ENCODE measurements at regions not wholly inside any gene's neighbourhood (a gene's known extent, or its start where the extent isn't known, plus 50 kb on each side); places are given as distances from the start of the nearest gene placed in this dataset.

DNA sequence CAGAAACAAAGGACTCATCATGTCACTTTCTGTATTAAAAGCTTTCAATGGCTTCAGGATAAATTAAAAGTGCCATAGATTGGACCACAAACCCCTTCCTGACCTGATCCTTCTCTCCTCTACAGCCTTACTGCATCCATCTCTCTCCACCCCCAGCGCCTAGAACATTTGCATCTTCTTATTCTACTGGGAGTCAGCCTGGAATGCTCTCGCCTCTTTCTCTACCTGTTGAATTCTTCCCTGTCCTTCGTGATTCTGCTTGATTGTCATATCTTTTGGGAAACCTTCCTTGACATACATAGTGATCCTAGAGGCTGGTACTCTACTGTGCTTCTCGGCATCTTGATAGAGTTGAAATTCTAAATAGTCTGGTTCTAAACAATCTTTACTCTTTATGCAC is 332.0 kb upstream of the PBX1 start:
- in situ Hi-C loops (cut with MboI; ENCODE audit: low sequenced_read_pairs): no loop called here

DNA sequence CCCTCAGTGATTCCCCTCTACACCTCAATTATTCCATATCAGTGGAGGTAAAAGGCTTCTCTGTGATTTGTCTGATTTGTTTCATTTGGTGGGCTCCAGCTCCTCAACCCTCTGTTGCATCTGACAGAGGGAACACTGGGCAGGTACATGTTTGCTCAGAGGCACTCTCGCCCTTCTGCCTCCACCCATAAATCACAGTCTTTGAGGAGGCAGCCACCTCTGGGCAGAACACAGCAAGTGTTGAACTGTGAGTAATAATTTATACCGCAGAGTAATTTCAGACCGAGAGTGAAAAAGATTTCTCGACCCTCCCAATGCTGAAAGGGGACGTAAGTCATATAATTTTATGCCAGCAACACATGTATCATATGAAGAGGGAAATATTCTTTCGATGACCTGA is 330.1 kb upstream of the PBX1 start:
- in situ Hi-C loops (cut with MboI; ENCODE audit: low sequenced_read_pairs): no loop called here

DNA sequence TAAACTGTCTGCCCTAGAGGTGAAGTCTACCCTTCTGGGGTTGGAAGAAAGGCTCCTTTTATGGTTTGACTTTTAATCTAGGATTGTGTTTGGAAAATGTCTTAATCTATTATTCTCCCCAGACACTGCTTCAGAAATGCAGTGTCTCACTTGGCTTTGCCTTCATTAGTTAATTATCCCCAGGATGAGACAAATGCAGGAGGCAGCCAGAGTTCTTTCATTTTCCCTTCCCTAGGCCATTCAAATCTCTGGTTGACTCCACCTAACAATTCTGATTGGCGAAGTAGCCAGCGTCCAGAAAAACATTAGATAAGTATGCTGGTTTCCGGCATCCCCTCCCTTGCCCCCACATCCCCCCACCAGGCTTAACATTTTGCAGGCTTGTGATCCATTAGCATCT is 325.8 kb upstream of the PBX1 start:
- in situ Hi-C loops (cut with MboI; ENCODE audit: low sequenced_read_pairs): no loop called here

DNA sequence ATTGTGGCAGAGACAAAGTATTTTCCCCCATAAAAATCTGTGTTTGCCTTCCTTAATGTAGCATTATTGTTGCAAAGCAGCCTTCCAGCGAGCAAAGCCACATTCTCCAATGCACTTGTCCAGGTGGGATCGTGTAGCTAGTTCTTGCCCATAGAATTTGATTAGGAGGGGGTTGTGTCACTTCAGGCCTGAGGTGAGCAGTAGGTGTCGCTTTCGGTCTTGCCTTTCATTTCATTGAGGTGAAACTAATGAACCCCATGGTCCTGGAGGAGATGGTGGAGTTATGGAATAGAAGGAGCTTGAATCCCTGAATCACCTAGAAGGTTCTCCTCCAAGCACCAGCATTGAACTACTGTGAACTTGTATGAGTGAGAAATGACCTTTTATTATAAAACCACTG is 318.9 kb upstream of the PBX1 start:
- in situ Hi-C loops (cut with MboI; ENCODE audit: low sequenced_read_pairs): no loop called here

DNA sequence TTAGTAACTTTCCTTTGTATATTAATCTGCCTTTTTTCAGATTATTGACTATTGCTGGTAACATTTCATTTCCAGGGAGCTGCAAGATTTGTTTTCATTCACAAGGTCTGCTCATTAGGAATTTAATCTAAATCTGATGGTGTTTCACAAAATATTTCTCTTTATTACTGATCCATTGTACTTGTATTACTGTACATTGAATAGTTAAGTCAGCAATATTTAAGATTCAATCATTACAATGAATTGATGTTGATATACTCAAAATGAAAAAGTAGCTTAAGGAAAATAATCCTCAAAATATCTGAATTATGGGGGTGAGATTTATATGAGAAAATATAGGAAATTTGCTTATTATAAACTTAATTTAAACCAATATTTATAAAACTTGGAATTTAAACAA is 308.6 kb upstream of the PBX1 start:
- in situ Hi-C loops (cut with MboI; ENCODE audit: low sequenced_read_pairs): no loop called here

DNA sequence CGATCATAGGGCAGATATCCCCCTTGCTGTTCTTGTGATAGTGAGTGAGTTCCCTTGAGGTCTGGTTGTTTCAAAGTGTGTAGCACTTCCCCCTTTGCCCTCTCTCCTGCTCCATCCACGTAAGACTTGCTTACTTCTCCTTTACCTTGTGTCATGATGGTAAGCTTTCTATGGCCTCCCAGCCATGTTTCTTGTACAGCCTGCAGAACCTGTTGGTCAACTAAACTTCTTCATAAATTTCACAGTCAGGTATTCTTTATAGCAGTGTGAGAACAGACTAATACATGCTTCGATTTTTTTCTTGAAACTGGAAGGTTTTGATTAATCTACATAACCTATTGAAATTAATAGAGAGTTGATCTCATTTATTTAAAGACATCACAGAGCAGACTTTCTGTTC is 302.5 kb upstream of the PBX1 start:
- in situ Hi-C loops (cut with MboI; ENCODE audit: low sequenced_read_pairs): no loop called here

DNA sequence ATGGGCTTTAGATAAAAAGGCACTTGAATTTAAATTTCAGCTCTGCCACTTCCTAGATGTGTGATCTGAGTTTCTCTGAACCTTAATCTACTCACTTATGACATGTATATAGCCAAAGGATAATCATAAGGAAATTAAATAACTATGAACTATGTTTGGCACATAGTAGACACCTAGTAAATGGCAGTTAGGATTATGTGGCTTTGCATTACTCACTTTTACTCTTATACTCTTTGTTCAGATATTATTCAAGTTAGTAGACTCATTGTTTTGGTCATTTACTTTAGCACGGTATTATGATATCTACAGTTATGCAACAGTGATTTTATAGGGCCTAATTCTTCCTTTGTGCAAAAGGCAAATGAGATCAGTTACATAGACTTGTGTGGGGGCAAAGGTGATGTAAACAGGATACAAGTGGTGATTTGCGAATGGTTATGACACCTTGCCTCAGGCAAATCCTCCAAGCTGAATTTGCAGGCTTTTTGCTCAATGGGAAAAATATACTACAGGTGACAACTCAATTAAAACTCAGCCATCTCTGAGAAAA is 297.2 kb upstream of the PBX1 start:
- in situ Hi-C loops (cut with MboI; ENCODE audit: low sequenced_read_pairs): no loop called here

DNA sequence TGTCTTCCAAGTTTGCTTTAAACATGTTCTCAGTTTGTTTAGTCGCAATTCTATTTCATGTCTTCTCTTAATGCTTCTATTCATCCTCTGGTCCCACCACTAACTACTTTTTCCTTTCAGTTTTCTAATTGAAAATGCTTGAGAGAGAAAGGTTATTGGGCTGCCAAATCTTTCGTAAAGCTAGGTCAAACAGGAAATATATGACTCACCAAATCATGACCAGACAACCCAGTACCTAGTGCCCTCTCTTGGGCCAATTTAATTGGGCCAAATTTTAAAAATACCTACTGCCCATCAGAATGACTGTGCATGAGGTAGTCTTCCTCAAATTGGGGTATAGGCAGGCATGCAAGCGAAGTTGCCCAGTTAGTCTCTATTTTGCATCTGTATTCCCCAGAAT is 295.4 kb upstream of the PBX1 start:
- in situ Hi-C loops (cut with MboI; ENCODE audit: low sequenced_read_pairs): no loop called here

DNA sequence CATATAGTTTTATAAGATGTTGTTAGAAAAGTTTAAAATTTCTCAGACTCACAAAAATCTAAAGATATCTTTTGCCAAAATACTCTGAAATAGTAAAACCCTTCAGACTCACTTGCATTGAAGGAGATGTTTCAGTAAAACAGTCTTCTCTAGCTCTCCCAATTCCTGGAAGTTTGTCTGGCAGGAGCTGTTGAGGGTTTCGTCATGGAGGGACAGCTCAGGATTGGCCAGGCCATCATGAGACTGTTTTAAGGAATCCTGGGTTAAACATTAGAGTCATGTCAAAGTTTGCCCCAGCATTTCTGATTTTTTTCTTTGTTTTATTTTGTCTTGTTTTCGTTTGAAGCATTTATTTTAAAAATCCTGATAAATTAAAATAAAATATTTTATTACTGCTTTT is 293.8 kb upstream of the PBX1 start:
- in situ Hi-C loops (cut with MboI; ENCODE audit: low sequenced_read_pairs): no loop called here

DNA sequence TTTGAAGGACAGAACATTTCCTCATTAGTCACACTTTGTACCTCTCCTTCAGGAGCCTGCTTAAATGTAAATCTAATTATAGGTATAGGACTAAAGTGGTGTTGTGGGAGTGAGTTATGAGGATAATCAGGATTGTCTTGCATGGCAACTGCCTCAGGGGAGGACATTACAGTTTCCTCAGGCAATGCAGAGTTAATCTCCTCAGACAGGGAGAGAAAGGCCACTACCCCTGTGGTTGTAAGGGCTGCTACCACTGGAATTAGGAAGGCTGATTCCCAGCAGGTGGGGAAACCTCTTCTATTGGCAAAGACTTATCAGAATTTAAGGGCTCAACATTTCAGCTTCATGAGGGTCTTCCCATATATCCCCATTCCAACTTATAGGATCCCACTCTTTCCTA is 286.8 kb upstream of the PBX1 start:
- in situ Hi-C loops (cut with MboI; ENCODE audit: low sequenced_read_pairs): no loop called here

DNA sequence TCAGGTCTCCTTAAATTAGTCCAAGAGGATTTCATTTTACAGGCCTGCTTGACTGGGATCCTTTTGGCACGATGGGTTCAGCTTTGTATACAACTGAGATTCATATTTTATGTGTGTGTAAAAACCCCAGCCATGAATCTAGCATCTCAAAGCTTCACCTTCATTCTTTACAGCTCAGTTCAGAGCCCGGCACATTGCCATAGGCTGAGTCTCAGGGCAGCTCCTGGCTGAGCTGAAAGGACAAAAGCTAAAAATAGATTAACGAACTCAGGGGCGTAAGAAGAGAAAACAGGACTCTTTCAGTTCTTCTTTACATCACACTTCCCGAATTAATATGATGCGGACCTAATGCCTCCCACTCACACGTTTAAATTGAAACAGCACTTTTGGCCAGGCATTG is 262.8 kb upstream of the PBX1 start:
- in situ Hi-C loops (cut with MboI; ENCODE audit: low sequenced_read_pairs): no loop called here

DNA sequence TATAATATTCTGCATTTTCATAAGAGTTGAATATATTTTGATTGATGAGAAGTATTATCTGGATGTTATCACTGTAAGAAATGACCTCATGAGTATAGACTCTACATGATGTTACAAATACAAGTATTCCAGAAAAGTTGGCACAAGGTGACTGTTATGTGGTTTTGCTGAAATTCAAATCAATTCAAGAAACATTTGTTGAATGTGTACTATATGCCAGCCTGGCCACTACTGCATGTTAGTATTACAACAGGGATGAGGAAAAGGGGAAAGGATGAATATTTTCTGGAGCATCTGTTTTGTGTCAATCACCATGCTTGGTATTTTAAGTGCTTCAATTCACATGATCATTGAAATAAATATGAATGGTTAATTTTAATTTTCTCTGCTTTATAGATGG is 250.9 kb upstream of the PBX1 start:
- in situ Hi-C loops (cut with MboI; ENCODE audit: low sequenced_read_pairs): no loop called here

DNA sequence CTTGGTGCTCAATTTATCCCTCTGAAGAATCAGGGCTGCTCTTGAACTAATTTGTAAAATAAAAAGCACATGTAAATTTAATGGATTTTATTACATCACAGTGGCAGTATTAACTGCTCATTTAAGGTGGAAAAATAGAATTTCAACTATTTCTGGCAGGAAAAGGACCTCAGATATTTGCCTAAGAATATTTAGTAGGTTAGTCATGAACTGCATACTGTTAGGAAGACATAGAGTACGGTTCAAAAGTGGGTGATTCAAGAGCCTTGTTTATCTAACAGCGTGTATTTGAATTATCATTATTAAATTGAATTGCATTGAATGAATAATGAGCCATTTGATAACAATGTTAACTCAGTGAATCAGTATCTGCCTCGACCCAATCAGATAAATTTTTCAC is 248.8 kb upstream of the PBX1 start:
- in situ Hi-C loops (cut with MboI; ENCODE audit: low sequenced_read_pairs): no loop called here

DNA sequence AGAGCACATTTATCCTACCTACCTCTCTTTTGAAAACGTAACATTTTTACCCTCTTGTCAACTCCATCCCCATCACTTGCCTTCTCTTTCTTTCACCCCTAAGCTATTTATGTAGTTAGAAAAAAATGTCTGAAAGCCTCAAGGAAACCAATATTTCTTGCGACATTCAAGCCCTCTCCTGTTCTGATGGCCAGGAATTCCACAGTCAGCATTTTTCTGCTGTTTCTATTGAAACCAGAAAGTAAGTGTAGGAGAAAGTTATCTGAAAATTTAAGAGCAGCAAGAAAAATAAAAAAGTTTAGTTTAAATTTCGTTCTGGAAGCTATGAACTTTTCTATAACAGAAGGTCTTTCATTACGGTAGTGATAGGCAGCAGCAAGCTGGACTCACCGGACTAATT is 247.6 kb upstream of the PBX1 start:
- in situ Hi-C loops (cut with MboI; ENCODE audit: low sequenced_read_pairs): no loop called here

DNA sequence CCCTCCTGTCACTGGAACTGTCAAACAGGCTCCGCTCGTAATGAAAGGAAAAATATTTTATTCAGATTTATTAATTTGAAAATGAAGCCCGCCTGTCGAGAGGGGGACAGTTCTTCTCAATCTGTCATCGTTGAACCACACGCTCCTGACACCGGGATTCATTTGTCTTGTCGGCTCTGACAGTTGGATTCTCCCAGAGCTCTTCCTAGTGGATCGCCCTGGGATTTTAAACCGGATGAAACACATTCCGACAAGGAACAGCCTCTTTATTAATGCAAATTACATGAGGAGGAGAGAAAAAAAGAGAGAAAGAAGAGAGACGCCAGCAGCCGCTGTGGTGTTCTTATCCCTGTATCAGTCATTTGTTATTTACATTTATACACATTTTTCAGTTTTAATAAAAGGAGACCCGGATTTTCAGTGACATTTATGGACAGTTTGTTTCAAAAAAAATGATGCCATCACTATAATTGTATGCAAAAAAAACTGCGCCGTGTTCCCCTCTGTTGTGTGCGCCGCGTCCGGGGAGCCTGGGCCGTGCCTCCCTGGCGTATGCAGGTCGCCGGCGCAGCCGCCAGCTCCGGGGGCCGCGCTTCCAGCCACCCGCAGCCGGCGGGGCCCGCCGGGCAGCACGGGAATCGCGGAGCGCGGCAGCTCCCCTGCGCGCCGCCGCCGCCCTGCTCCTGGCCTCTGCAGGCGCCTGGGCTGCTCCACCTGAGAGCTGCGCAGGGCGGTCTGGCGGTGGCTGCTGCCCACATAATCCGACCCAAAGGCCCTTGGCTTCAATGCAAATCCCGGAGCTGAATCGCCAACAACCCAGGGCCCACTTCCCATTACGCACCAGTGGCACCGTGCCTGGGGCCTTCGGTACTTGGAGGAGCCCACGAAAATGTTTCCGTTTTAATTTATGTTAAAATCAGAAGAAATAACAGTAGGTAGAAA is 237.9 kb upstream of the PBX1 start:
- in situ Hi-C loops (cut with MboI; ENCODE audit: low sequenced_read_pairs): no loop called here

DNA sequence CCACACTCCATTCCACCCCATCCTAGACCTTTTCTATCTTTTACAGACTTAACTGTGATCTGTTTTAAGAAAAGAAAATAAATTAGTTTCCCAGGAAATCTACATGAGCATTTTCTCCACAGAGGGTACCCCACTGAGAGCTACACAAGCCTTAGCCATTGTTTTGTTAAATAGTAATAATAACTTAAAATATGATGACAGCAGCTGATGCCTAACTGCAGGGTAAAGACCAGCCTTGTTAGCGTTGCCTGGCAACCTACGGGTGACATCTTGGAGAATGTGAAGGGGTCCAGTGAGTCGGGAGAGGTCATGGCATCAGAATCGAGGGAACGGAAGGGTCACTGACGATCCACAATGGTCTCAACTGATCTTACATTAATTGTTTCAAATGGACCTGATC is 233.2 kb upstream of the PBX1 start:
- in situ Hi-C loops (cut with MboI; ENCODE audit: low sequenced_read_pairs): no loop called here

DNA sequence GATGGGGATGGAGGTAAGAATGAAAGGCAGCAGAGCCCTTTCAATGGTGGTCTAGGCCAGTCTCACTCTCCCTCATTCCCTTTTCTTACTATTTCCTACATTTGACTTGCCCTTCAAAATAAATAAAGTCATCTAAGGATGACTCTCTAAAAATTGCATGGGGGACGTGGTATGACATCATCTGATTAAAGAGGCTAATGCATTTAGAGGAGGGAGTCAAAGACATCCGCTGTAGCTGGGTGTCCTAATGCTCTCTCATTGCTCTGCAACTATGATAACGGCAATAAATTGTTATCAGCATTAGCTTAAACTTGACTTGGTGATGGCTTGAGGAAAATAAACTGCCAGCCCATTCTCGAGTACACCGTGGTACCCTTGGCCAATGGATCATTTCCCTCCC is 225.6 kb upstream of the PBX1 start:
- in situ Hi-C loops (cut with MboI; ENCODE audit: low sequenced_read_pairs): no loop called here

DNA sequence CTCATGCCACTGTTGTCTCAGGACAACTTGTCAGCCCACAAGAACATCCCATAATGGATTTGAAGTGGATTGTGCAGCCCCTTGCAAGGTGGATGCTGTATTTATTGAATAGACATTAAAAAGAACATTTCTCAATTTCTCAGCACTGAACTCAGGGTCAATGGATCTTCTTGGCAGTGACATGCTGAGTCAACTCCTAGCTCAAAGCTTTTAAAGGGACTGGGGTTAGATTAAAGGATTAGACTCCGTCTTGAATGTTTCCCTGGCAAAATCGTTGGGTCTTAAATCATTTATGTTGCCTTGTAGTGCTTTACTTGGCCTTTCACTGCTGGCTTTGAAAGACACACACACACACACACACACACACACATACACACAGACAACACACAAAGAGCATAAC is 221.6 kb upstream of the PBX1 start:
- in situ Hi-C loops (cut with MboI; ENCODE audit: low sequenced_read_pairs): no loop called here

DNA sequence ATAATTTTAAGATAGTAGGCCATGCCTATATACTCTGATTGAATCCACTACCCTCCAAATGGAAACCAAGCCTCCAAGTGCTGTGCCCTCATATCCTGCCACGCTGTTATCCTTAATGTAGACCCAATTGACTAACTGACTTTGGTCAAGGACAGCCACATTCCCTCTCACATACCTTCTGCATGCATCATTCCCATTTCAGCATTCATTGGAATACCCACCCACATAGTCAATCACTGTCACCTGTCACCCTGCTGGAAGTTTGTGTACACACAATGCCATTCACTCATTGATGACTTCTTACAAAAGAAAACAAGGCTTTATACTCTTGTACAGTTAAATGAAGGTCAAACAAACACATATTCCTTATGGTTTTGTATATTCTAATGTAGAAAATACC is 221.1 kb upstream of the PBX1 start:
- in situ Hi-C loops (cut with MboI; ENCODE audit: low sequenced_read_pairs): no loop called here

DNA sequence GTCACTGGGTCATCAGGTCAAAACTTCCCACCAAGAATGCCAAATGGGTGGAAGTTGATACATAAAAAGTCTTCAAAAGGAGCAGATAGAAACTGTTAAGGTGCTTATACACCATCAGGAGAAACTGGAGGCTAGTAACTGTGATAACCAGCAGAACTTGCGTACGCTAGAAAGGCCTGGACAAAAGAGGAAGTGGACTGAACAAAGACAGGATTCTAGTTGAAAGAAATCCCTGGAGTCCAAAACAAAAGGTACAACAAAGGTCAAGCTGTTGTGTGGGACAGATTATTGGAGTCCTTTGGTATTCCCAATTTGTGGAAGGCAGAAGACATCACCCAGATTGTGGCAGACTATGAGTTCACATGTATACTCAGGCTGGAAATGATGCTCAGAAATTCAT is 215.8 kb upstream of the PBX1 start:
- in situ Hi-C loops (cut with MboI; ENCODE audit: low sequenced_read_pairs): no loop called here

DNA sequence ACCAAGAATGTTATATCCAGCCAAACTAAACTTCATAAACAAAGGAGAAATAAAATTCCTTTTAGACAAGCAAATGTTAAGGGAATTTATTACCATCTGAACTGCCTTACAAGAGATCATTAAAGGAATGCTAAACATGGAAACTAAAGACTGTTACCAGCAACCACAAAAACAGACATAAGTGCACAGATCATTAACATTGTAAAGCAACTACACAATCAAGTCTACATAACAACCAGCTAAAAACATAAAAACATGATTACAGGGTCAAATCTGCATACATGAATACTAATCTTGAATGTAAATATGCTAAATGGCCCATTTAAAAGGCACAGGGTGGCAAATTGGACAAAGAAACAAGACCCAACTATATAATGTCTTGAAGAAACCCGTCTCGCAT is 211.0 kb upstream of the PBX1 start:
- in situ Hi-C loops (cut with MboI; ENCODE audit: low sequenced_read_pairs): no loop called here

DNA sequence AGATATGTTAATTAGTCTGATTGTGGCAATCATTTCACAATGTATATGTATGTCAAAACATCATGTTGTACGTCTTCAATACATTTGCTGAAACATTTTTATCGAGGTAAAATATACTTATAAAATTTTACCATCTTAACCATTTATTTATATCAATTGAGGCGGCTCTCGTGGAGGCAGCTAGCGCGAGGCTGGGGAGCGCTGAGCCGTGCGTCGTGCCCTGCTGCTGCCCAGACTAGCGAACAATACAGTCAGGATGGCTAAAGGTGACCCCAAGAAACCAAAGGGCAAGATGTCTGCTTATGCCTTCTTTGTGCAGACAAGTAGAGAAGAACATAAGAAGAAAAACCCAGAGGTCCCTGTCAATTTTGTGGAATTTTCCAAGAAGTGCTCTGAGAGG is 202.5 kb upstream of the PBX1 start:
- in situ Hi-C loops (cut with MboI; ENCODE audit: low sequenced_read_pairs): no loop called here

DNA sequence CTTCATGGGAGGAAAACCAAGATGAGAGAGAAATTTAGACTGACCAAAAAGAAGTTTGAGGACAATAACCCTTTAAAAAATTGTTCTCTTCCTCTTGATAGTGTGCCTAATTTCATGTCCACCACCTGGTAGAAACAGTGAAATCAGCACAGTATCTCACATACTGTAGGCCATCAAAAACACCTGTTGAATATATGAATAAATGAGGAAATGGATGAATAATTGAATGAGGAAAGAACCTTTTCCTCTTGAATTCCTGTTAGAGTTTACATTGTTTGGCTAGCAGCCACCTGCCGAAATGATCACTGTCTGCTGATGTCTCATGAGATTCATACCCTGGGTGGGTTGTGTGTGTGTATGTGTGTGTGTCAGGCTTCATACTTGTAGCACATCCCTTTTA is 198.7 kb upstream of the PBX1 start:
- in situ Hi-C loops (cut with MboI; ENCODE audit: low sequenced_read_pairs): no loop called here
